Activated T-cell treated with anti-CD3 and anti-CD28 coated beads for 4 hours (primary cell): ENCODE measurements at regions not wholly inside any gene's neighbourhood (a gene's known extent, or its start where the extent isn't known, plus 50 kb on each side); places are given as distances from the start of the nearest gene placed in this dataset.

Experiments used
- DNase-seq: peaks from one replicate; pipeline ENCODE4 v3.0.0-alpha.2; 2020

GRCh38 chr6:21648475-21649050, 55.0 kb downstream of the SOX4 start:
- no peak for DNase-seq

GRCh38 chr6:21653323-21653722, 59.8 kb downstream of the SOX4 start:
- no peak for DNase-seq

GRCh38 chr6:21653905-21654304, 60.4 kb downstream of the SOX4 start:
- no peak for DNase-seq

GRCh38 chr6:21654361-21654760, 60.8 kb downstream of the SOX4 start:
- DNase-seq: no peak

DNA sequence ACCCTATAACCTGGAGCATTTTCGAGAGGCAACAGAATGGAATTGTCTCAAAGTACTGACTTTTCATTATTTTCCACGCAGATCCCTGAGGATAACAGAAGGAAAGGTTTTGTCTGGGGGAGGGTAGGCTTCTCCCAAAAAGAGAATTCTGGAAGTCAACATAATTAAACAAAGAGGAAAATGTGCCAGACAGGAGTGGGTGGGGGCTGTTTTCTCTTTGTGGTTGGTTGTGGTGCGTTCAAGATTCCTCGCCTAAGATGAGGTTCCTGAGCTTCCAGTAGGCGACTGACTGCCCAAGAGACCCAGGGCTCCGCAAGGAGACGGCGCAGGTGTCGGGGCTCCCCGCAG, 70.4 kb downstream of the SOX4 start:
- no peak for DNase-seq

GRCh38 chr6:21664314-21665109, 71.0 kb downstream of the SOX4 start:
- no peak for DNase-seq

DNA sequence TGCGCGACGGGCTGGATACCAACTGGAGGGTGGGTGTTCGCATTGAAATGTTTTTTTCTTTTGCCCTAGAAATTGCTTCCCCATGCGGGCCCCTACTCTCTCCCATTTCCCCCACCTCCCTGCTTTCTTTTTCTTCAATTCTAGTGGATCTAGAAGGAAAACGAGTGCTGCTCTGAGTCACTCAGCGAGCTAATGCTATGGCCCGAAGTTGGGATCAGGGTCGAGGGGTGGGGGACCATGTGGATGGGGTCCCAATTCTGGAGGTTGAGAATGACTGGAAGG, 71.5 kb downstream of the SOX4 start:
- DNase-seq: no peak

- no peak for DNase-seq
These were observed 72.0 kb downstream of the SOX4 start for GRCh38 chr6:21665392-21666200.

- DNase-seq: no peak
These were observed 72.7 kb downstream of the SOX4 start for GRCh38 chr6:21666201-21666691.

GRCh38 chr6:21666853-21667681, 73.5 kb downstream of the SOX4 start:
- DNase-seq: no peak

DNA sequence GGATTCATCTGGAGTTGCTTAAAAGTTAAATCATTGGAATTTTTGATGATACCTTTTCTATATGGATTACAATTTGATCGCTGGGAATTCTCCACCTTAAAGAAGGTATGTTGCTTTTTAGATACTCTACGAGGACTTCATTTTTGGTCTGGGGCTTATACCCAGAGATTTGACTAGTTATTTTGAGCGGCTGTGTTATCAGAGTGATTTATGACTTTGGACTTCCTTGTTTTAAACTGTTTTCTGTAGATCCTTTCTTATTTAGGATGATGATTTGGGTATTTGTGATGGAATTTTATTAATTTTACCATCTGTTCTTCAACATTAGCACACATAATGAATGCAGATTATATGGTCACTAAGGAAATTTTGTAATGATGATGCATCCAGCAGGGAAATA, 75.2 kb downstream of the SOX4 start:
- no peak for DNase-seq

DNA sequence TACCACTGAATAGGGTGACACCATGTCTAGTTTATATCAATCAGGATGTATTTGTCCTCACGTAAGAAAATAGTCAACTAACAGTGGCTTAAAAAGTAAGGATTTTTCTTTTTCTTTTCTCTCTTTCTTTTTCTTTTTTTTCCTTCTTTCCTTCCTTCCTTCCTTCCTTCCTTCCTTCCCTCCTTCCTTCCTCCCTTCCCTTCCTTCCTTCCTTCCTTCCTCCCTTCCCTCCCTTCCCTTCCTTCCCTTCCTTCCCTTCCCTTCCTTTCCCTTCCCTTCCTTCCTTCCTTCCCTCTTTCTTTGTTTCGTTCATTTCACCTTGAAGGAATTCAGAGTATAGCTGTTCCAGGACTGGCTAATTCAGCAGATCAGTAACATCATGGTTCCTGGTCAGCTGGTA, 83.2 kb downstream of the SOX4 start:
- no peak for DNase-seq

DNA sequence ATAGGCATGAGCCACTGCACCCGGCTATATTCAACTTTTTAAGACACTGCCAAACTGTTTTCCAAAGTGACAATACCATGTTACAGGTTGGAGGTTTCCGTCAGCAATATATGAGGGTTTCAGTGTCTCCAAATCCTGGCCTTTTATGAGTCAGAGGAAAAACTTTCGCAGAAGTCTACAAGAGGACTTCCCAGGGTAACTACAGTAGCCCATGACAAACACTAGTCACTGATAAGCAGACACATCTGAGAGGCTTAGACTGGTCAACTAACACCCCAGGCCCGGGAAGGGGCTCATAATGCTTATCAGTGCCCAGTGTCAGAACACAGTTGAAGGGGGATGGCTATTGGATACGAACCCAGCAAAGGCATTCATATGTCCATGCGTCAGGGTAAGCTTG, 85.4 kb downstream of the SOX4 start:
- no peak for DNase-seq

DNA sequence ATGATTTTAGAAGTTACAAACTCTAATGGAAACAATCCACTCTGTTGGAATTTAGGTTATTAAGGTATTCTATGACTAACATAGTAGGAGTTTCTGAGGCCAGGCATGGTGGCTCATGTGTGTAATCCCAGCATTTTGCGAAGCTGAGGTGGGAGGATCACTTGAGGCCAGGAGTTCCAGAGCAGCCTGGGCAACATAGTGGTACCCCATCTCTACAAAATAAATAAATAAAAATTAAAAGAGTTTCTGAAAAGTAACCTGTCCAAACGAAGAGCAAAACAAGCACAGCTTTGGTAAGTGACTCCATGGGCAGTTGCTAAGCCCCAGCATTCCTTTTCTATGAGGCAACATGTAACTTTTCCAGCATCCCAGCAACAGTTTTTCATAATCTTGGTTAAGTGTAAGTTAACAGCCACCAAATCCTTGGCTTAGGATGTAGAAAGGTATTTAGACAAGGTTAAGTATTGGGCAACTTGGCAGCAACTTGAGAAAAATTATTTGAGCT, 86.3 kb downstream of the SOX4 start:
- no peak for DNase-seq

GRCh38 chr6:21680611-21681010, 87.1 kb downstream of the SOX4 start:
- no peak for DNase-seq

- no peak for DNase-seq
These were observed 96.9 kb downstream of the SOX4 start for GRCh38 chr6:21690489-21690888.

DNA sequence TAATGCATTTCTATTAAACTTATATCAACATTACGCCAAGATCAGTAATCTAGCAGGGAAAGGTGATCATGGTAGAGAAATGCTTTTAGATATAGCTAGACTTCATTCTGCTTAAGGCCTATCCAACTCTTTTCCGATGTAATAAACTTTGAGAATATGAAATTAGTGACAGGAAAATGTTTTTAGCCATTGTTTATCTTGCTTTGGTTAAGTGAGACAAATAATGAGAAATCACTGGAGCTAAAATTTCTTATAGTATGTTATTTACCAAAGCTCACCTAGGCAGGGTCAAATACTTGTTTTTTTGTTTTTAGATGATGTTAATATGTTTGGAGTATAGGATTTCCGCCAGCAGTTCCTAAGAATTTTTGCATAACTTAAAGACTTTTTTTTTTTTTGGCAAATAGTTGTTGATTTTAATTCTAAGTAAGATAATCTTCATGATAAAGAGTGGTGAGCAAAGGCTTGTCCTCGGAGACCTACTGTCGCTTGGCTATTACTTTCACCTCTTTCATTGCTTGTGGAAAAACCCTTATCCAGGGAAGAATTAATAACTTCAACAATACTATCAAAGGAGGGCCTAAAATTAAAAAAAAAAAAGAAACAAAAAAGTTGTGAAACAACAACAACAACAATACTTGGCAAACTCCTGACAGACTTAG, 98.3 kb downstream of the SOX4 start:
- DNase-seq: no peak

DNA sequence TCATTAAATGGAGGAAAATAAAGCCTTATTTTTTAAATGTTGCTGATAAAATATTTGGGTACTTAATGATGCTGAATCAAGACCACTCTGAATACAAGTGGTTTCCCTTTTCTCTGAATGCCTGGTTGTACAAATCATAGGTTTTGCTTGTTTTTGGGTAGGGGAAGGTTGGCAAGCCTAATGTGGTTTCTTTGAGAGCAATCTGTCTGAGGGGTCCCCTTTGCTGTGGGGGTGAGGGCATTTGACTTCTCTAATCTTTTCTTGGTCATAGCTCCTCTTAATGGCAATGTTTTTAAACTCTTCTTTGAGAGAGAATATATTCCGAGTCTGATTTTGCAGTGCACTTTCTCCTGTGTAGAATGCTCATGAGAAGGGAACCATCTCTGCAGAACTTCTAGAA, 99.2 kb downstream of the SOX4 start:
- DNase-seq: no peak

GRCh38 chr6:21694168-21694567, 100.6 kb downstream of the SOX4 start:
- DNase-seq: no peak

DNA sequence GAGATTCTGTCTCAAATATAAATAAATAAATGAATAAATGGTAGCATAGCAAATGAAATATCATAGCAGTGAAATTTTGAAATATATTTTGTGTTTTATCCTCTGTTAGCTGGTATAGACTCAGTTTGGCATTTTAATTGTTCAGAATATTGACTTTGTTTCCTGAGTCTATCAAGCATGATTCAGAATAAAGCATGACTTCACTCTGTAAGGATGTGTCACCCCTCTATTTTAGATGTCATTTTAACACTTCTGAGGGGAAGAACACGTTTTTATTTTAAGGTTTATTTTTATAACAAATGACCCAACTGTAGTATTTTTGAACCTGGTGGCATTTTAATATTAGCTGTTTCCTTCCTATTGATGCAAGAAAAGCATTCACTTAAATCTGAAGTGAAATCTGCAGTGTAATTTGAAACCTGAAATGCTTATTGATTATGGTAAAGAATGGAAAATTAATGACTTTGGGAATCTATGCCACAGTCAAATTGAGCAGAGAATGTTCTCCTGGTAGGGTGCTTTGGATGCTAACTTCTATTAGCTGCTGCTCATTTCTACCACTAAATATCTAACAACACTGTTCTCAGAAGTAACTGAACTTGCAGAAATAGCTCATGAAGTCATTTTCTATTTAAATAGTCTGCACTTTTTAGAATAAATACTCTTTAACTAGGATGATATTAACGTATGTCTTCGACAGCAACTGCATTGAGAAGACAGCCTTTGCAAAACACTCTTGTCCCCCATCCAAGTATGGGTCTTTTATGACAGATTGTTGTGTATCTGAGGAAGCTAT, 114.2 kb downstream of the SOX4 start:
- DNase-seq: no peak

- no peak for DNase-seq
These were observed 114.7 kb downstream of the SOX4 start for GRCh38 chr6:21708320-21708580.

GRCh38 chr6:21710216-21710615, 116.7 kb downstream of the SOX4 start:
- no peak for DNase-seq
